Activated T-helper 17 cell treated with anti-CD3 and anti-CD28 coated beads, Interleukin-2, amount 50 U/mL, for 72 hours (primary cell): ENCODE measurements at regions not wholly inside any gene's neighbourhood (a gene's known extent, or its start where the extent isn't known, plus 50 kb on each side); places are given as distances from the start of the nearest gene placed in this dataset.

ENCODE experiments used
- ATAC-seq: fragments of 150-1000 bp; cut with Tn5 transposase; replicated peaks from 2 replicates; pipeline ENCODE4 v1.10.0; 2021; ENCODE audit warnings: mild to moderate bottlenecking, moderate library complexity
- H3K27ac Mint-ChIP-seq: one replicate; pipeline ENCODE4 v1.8.0; 2022; ENCODE audit warnings: mixed read lengths
- H3K27me3 Mint-ChIP-seq: one replicate; pipeline ENCODE4 v1.8.0; 2022; ENCODE audit warnings: mixed read lengths
- H3K36me3 Mint-ChIP-seq: one replicate; pipeline ENCODE4 v1.8.0; 2022; ENCODE audit warnings: low read depth, mild to moderate bottlenecking, mixed read lengths
- H3K4me1 Mint-ChIP-seq: one replicate; pipeline ENCODE4 v1.8.0; 2022; ENCODE audit warnings: mixed read lengths
- H3K4me3 Mint-ChIP-seq: one replicate; pipeline ENCODE4 v1.8.0; 2022; ENCODE audit warnings: mild to moderate bottlenecking, mixed read lengths
- H3K9me3 Mint-ChIP-seq: one replicate; pipeline ENCODE4 v1.8.0; 2022; ENCODE audit warnings: mixed read lengths

DNA sequence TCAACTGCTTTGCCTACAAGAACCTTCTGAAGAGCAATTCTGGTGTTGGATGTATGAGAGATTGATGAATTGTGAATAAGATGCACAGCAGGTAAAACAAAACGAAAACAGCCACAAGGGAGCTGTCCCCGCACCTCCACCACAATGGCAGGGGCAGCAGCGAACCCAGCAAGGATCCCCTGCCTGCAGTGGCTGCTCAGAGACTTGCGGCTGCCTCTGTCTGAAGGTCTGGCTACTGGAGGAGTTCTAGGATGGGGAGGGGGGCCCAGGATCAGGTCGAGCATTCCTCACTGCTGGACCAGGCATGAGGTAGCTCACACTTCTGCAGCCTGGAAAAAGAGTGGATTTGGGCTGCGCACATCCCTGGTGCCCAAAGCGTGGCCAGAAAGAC lies 523.5 kb downstream of the CDH26 start:
- Mint-ChIP-seq H3K36me3 (no peaks in the 10 kb centered on the region), H3K4me1 (no peaks in the 10 kb centered on the region), H3K27ac (no peak overlapping the region), H3K9me3 (no peaks in the 10 kb centered on the region), H3K4me3 (no peak overlapping the region), H3K27me3 (no peaks in the 10 kb centered on the region)
- ATAC-seq, result no peak

DNA sequence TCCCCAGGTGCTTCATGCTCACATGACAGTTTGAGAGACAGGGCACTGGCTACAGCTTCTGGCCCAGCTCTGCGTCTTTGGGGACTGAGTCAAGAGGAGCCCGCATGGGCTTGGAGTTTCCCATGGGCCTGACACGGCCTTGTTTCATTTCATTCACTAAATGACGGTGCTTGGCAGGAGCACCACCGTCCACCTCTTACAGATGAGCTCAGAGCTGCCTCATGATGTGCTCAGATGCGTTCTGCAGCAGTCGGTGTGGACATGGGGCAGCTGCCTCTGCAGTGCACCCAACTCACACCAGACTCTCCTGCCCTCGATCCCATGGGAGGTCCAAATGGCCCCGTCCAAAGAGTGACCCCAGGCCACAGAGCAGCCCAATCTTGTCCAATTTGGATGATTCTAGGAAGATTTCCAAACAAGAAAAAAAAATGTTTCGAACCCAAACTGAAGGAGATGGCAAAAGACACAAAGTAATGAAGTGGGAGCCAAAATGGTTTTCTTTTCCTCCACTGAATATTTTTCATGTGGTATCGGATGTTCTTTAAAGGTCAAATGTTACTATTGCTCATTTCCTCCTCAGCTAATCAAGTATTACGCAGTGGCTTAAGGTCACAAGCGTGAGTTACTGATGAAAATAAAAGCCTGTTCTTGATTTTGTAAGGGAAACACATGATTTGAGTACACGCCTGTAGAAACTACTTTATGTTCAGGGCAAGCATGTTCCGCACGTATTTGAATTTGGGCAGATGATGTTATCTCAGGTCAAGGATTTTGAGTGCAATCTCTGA lies 524.2 kb downstream of the CDH26 start:
- Mint-ChIP-seq H3K4me1 (no peaks in the 10 kb centered on the region), H3K36me3 (no peaks in the 10 kb centered on the region), H3K4me3 (no peak overlapping the region), H3K9me3 (no peaks in the 10 kb centered on the region), H3K27ac (no peak overlapping the region), H3K27me3 (no peaks in the 10 kb centered on the region)
- no peak for ATAC-seq

DNA sequence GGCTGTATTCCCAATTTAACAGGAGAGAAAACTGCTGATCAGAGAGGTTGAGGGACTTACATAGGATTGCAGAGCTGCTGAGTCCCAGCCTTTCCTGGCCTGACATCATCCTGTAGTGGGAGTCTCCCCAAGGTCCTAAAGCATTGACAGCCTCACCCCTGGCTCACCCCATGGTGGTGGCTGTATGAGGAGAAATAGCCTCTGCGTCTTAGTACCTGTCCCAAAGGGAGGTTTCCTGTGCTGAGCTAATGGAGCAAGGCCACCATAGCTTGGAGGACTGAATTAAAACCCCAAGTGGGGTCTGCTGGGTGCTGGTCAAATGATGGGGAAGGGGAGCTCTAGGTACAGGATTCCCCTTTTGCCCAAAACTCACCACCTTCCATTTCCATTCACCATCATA lies 525.1 kb downstream of the CDH26 start:
- Mint-ChIP-seq H3K27me3 (no peaks in the 10 kb centered on the region), H3K27ac (no peak overlapping the region), H3K36me3 (no peaks in the 10 kb centered on the region), H3K9me3 (no peaks in the 10 kb centered on the region), H3K4me1 (no peaks in the 10 kb centered on the region), H3K4me3 (no peak overlapping the region)
- no peak for ATAC-seq

DNA sequence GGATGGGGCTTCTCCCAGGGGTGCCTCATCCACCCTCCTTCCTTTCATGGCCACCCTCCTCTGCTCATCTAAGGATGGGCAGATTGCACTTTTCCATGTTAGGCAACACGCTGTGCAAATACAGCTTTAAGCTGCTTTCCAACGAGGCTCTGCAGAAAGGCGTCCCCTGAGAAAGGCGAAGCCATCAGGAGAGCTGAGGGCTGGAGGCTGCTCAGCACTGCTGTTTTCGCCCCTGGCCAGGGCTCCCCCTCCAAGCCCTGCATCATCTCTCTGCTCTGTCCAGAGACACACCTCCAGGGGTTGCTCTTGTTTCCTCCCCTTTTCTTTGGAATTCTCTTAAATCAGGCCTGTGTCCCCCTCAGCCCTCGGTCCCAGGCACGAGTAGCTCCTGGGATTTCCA lies 526.1 kb downstream of the CDH26 start:
- Mint-ChIP-seq H3K9me3 (no peaks in the 10 kb centered on the region), H3K4me3 (no peak overlapping the region), H3K4me1 (no peaks in the 10 kb centered on the region), H3K27ac (no peak overlapping the region), H3K27me3 (no peaks in the 10 kb centered on the region), H3K36me3 (no peaks in the 10 kb centered on the region)
- no peak for ATAC-seq

DNA sequence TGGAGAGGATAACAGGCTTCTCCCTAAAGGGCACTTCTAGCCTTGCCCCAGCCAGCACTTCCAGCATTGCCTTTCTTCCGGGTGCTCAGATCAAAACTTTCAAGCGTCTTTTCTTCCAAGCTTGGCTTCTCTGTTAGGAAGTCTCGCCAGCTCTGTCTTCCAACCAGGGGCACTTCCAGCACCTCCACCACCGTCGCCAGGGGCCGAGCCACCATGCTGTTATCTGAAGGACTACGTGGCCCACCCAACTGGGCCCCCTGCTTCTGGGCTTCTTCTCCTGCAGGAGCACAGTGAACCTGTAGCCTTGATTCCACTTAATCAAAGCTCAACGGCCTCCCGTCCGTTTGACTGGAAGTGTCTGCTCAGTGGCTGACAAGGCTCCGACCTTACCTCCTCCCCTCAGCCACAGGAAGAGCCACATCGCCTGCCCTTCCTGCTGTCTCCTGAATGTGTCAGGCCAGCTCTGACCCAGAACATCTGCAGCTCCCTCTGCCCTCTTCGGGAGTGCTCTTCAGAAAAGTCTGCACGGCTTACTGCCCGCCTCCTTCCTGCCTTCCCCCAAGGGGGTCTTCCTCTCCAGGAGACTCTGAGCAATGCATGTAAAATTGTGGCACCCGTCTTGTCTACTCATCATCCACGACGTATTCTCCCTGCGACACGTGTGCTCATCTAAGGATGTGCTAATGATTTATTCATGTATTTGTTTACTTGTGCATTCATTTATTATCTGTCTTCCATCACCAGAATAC lies 527.0 kb downstream of the CDH26 start:
- Mint-ChIP-seq H3K36me3 (no peaks in the 10 kb centered on the region), H3K4me3 (no peak overlapping the region), H3K27ac (no peak overlapping the region), H3K4me1 (no peaks in the 10 kb centered on the region), H3K27me3 (no peaks in the 10 kb centered on the region), H3K9me3 (no peaks in the 10 kb centered on the region)
- ATAC-seq, result no peak

DNA sequence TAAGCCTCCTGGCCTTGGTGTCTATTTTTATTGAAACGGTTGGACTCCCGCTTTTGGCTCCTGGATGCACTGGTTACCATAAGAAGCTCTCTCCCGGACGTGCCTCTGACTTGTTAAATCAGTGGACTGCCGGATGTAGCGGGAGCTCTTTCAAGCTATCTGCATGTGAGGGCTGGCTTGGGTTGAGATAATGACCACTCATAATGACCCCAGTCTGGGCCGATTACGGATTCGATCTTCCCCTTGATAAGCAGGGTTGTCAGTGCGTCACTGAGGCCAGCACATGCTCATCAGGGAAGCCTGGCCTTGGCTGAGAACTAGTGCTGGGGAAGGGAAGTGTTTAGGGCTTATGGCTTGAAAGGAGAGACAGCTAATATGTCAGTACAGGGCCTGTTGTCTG lies 528.1 kb downstream of the CDH26 start:
- ATAC-seq, result no peak
- H3K4me3 Mint-ChIP-seq, result no peak overlapping the region
- H3K36me3 Mint-ChIP-seq, result no peaks in the 10 kb centered on the region
- no peak overlapping the region for H3K27ac Mint-ChIP-seq
- H3K9me3 Mint-ChIP-seq, result no peaks in the 10 kb centered on the region
- no peaks in the 10 kb centered on the region for H3K27me3 Mint-ChIP-seq
- no peaks in the 10 kb centered on the region for H3K4me1 Mint-ChIP-seq

DNA sequence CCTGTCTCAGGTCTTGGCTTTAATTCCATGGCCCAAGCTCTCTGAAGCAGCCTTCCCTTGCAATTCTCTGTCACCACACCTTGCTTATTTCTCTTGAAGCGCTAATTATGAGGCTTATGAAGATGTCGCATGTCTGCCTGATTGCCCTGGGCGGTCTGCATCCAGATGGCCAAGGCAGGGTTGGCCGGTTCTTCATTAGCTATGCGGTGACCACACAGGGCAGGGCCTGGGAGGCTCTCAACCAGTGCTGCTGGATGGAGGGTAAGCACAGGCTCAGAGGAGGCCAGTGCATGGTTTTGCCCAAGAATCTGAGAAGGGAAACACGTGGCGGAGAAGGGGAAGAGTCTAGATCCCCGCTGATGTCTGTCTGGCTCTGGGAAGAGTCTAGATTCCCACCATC lies 528.7 kb downstream of the CDH26 start:
- Mint-ChIP-seq H3K4me3 (no peak overlapping the region), H3K4me1 (no peaks in the 10 kb centered on the region), H3K9me3 (no peaks in the 10 kb centered on the region), H3K27me3 (no peaks in the 10 kb centered on the region), H3K27ac (no peak overlapping the region), H3K36me3 (no peaks in the 10 kb centered on the region)
- ATAC-seq, result no peak

DNA sequence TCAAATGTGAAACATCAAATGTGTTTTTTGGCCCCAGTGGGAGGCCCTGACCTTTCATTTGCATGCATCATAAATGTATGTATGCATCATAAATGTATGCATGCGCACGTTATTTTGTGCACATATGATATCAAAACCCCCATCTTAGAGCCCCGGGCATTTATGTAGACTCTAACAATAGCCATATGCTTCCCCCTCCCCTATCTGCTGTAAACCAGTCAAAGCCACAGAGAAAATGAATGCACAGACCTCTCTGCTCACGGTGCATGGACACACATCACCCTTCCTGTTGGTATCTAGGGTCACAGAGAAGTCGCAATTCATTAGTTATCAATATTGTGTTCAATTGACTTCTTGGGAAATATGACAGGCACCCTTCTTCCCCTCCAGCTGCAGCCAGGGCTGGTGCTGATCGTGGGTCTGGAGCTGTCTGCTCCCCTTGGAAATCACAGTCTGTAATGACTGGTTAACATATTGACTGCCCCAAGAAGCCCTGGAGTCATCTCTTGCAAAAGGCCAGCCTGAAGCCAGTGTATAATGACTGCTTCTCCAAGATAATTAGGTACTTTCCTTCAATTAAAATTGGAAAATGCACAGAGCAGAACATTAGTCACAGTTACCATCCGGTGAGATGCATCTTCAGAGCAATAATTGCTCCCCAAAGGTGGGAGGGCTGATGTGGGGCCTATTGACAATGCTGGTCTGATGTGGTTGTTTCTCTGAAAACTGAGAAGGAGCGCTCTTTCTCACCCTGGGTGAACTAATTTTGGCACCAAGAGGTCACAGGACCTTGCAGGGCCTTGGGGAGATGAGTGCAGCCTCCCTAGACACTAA lies 532.2 kb downstream of the CDH26 start:
- no peak for ATAC-seq
- Mint-ChIP-seq H3K4me1 (no peaks in the 10 kb centered on the region), H3K27ac (no peak overlapping the region), H3K36me3 (no peaks in the 10 kb centered on the region), H3K9me3 (no peaks in the 10 kb centered on the region), H3K4me3 (no peak overlapping the region), H3K27me3 (no peaks in the 10 kb centered on the region)

DNA sequence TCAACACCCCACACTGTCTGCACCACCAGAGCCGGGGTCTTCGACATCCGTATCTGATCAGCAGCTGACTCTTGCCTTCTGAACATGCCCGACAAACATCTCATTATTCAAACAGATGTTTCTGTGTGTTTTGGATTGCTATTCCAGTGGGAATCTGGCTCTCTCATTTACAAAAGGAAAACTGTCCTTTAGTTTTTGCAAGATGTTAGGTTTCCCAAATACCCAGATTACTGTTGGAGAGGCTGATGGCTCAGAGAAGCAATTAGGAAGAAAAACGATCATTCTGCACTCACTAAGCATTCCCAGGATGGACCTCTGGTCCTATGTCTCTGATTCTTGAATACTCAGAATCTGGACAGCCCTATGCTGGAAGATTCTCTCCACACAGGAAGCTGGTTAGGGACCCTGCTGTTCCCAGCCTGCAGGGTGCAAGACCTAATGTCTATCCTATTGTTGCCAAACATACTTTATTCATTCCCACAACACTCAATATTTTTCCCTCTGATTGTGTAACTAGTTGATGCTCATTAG lies 532.9 kb downstream of the CDH26 start:
- Mint-ChIP-seq H3K4me1 (no peaks in the 10 kb centered on the region), H3K4me3 (no peak overlapping the region), H3K36me3 (no peaks in the 10 kb centered on the region), H3K27me3 (no peaks in the 10 kb centered on the region), H3K27ac (no peak overlapping the region), H3K9me3 (no peaks in the 10 kb centered on the region)
- no peak for ATAC-seq

DNA sequence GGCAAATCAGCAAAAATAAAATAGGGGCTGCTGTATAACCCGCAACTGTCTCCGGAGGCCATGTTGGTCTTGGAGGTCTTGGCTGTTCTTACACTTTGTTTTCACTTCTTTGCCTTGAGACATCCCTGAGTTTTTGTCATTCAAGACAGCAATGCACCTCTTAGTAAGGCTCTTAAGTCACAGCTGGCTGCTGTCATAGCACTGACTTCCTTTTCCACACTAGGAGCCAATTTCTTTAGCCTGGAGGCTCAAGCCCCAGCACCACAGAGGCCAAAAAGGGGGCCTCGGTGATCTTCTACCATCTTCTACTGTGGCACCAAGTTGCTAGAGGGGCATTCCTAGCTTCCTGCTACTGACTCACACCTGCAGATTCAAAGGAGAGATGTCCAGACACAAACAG lies 536.3 kb downstream of the CDH26 start:
- Mint-ChIP-seq H3K4me3 (no peak overlapping the region), H3K36me3 (no peaks in the 10 kb centered on the region), H3K27ac (no peak overlapping the region), H3K27me3 (no peaks in the 10 kb centered on the region), H3K4me1 (no peaks in the 10 kb centered on the region), H3K9me3 (no peaks in the 10 kb centered on the region)
- no peak for ATAC-seq

DNA sequence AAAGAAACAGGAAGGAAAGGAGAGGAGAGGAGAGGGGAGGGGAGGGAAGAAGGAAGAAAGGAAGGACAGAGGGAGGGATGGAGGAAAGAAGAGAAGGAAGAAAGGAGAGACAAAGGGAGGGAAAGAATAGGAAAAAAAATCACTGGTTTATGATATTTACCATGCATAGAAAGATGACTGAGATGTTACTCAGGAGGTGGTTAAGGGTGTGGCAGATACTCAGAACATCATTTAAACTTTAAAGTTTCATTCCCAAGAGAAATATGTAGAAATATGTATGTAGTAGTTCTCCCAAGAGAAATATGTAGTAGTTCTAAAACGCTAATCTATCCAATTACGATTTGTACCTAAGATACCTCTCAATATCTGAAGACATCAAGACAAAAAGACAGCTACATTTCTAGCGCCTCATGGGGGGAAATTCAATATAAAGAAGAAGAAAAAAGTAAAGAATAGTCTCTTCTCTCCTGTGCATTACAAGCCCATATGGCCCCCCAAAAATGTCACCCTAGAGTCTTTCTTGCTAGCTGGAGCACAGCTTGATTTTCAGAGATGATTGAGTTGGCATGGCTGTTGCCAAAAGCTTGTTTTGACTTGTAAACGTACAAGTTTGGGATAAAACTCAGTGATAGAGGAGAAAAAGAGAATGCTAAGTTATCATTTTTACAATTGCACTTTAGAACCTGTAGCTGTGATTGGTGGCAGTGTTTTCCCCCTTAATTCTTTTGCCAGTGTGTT lies 539.2 kb downstream of the CDH26 start:
- no peak for ATAC-seq
- no peaks in the 10 kb centered on the region for H3K9me3 Mint-ChIP-seq
- no peak overlapping the region for H3K4me3 Mint-ChIP-seq
- no peak overlapping the region for H3K27ac Mint-ChIP-seq
- H3K27me3 Mint-ChIP-seq, result peaks cover 11% of the 10 kb centered on the region
- H3K4me1 Mint-ChIP-seq, result no peaks in the 10 kb centered on the region
- H3K36me3 Mint-ChIP-seq, result no peaks in the 10 kb centered on the region

DNA sequence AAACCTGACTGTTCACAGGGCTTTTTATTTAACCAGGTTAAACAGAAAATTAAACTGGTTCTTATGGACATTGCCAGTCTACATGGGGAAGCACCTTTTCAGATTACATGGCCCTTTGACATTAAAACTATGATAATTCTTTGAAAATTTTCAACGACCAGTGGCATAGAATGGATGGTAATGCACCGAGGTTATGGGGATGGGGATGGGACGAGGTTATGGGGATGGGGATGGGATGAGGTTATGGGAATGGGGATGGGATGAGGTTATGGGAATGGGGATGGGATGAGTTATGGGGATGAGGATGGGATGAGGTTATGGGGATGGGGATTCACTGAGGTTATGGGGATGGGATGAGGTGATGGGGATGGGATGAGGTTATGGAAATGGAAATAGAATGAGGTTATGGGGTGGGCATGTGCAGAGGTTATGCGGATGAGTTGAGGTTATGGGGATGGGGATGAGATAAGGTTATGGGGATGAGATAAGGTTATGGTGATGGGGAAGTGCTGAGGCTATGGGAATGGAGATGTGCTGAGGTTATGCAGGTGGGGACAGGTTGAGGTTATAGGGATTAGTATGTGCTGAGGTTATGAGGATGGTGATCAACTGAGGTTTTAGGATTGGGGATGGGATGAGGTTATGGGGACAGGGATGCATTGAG lies 541.9 kb downstream of the CDH26 start:
- no peaks in the 10 kb centered on the region for H3K4me1 Mint-ChIP-seq
- ATAC-seq, result no peak
- H3K27ac Mint-ChIP-seq, result no peak overlapping the region
- H3K27me3 Mint-ChIP-seq, result peaks cover 11% of the 10 kb centered on the region
- no peak overlapping the region for H3K4me3 Mint-ChIP-seq
- H3K9me3 Mint-ChIP-seq, result no peaks in the 10 kb centered on the region
- H3K36me3 Mint-ChIP-seq, result no peaks in the 10 kb centered on the region

DNA sequence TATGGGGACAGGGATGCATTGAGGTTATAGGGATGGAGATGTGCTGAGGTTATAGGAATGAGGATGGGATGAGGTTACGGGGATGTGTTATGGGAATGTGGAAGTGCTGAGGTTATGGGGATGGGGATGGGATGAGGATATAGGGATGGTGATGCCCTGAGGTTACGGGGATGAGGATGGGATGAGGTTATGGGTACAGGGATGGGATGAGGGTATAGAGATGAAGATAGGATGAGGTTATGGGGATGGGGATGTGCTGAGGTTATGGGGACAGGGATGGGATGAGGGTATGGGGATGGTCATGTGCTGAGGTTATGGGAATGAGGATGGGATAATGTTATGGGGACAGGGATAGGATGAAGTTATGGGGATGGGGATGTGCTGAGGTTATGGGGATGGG lies 542.8 kb downstream of the CDH26 start:
- ATAC-seq, result no peak
- Mint-ChIP-seq H3K36me3 (no peaks in the 10 kb centered on the region), H3K27me3 (peaks cover 11% of the 10 kb centered on the region), H3K4me3 (no peak overlapping the region), H3K4me1 (no peaks in the 10 kb centered on the region), H3K27ac (no peak overlapping the region), H3K9me3 (no peaks in the 10 kb centered on the region)

DNA sequence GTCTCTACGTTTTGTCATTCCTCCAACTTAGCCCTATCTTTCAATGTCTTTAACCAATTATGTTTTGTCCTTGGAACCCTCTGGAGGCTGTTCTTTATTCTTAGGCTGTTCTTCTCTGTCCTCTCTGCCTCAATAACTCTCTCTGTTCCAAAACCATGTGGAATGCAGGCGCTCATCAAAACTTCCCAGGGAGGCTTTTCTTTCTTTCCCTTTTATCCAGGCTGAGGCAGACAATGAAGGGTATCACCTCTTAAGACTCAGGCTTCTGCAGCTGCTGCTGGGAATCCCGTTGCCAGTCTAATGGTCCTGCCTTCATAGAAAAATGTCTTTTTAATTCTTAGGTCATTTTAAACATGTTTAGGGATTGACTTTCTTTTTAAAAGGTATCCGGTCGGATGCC lies 544.7 kb downstream of the CDH26 start:
- H3K36me3 Mint-ChIP-seq, result no peaks in the 10 kb centered on the region
- H3K27ac Mint-ChIP-seq, result no peak overlapping the region
- ATAC-seq, result no peak

More for the DNA sequence above, 544.7 kb downstream of the CDH26 start:
- Mint-ChIP-seq H3K9me3 (no peaks in the 10 kb centered on the region), H3K4me1 (no peaks in the 10 kb centered on the region), H3K27me3 (peaks cover 16% of the 10 kb centered on the region), H3K4me3 (no peak overlapping the region)
